Anterior cingulate cortex (tissue), 58 donors: ENCODE measurements at regions not wholly inside any gene's neighbourhood (a gene's known extent, or its start where the extent isn't known, plus 50 kb on each side); places are given as distances from the start of the nearest gene placed in this dataset.

Experiments
- DNase-seq, 58 donors: peaks; one replicate each; lab custom pipeline; 2025; lab: John Stamatoyannopoulos, UW

DNA sequence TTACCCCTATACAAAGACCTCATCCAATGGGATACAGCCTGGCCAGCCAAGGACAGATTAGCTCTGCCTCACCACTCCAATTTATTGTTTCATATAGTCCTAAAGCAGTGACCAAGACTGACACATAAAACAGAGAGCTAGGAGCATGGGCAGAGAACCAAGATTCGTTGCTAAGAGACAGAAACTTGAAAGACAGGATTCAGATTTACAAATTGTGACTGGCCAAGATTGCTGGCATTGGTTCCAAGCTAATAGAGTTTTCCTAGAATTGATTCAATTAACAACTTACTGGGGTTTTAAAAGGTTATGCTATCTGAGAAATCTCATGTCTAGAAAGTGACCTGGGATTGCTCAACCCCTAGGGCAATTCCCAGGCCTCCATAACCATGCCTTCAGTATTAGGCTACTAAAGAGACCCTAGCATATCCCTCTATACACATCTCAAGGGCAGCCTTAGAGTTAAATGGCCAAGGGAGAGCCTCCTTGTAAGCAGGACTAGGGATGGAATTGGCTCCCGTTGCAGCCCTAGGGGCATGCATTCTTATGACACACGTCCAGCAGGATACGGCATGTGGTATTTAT, 75.6 kb downstream of the ICOS start:
- peak in 18 of 58 donors; percentile 5 to 52 (median 30) for DNase-seq

DNA sequence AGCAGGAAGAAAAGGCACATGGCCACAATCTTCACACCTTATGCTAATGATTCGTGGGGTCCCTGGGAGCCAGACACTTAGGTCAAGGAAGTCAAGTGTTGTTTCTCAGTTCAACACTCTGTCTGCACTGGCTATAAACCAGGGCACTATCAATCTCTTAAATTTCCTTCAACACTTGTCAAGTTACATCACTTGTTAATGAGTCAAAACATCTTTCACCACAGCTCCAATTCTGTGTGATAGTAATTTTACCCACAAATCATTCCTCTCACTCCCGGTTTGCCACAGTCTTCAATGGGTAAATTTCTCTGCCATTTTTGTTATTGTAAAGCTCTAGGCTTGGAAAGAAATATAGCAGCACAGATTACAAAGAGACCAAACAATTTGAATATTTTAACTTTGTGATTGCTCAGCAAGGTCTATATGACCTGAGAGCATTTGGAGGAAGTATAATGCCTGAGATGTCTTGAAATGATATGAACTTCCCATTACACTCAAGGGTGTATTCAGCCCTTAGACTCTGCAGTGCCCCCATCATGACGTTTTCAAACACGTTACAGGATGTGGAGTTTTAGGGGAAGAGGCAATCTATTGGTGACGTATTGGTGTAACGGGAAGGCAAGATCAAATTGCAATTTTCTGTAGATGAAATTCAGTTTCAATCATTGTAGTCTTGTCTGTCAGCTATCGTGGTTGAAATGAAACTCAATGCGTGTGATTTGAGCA, 78.7 kb downstream of the ICOS start:
- no peak for DNase-seq

DNA sequence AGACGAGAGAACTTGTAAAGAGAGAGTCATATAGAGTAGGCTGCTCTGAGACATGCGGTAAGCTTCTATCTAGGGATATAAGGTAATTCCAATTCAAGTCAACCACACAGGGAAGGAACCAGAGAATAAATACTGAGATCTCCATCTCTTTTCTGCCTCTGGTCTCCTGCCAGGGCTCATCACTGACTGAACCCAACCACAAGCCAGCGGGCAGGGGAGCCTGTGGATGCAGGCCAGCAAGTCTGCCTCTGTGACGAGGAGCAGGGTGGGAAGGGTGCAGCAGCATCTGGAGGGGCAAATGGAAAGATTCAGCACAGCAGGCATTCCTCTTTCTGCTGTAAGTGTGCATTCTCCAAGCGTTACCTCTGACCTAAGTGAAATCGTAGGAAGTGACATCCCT, 82.2 kb downstream of the ICOS start:
- DNase-seq: no peak

DNA sequence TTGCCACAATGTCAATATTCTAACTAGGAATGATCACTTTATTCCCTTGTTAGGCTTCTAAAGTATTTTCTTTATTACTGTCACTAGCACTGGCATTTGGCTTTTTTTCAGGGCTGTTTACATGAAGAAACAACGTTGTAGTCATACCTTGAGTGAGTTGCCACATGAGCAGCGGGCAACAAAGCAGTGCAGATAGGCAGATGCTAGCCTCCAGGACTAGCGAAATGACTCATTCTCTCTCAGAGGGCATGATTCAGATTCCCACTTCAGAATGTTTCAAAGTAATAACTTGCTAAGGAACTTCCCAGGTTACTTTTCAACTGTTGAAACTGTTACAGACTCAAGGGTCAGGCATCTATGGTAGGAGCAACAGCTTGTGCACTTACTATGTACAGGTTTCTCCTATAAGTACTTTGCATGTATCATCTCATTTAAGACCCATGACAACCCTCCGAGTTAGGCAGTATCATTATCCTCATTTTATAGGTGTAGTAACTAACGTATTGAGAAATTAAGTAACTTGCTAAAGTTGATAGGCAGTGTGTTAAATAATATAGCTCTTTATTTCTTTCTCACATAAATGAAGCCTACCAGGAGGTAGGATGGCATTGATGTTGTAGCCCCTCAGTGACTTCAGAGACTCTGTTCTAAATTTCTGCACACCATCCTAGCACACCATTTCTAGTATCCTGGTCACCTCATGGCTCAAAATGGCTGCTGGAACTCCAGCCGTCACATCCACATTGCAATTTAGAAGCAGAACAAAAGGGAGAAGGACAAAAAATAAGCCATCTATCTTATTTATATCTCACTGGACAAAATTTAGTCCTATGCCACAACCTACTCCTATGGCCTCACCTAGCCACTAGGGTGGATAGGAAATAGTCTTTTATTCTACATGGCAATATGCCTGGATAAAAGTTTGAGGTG, 83.3 kb downstream of the ICOS start:
- DNase-seq: no peak

DNA sequence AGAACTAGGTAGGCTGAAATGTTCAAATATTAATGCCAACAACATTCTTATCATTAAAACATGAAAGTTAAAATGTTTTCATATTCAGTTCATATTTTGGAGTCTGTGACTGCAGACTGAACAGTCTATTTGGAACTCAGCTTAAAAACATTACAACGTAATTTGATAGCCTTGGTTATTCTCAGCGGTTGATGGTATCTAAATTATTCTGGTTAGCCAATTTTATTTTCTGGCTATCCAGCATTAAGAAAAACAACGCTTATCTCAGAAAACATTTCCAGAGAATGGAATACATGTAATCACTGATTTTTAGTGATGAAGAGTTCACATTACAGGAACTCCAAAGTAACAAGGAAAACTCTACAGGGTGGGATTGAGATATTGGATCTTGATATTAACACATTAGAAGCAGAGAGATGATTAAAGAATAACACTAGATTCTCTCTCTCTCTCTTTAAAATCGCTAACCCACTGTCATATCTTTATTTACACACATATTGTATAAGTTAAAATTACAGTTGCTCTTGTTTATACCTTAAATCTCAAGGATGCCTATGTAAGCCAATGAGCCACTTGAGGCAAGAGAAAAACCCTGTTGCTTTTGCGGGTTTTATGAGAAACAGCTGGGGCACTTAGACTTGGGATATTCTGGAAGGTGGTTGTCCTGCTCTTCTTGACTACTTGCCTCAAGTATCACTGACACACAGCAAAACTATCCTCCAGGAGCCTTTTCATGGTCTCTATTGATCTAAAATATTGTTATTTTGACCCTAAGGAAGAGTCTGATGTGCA, 84.9 kb downstream of the ICOS start:
- no peak for DNase-seq

DNA sequence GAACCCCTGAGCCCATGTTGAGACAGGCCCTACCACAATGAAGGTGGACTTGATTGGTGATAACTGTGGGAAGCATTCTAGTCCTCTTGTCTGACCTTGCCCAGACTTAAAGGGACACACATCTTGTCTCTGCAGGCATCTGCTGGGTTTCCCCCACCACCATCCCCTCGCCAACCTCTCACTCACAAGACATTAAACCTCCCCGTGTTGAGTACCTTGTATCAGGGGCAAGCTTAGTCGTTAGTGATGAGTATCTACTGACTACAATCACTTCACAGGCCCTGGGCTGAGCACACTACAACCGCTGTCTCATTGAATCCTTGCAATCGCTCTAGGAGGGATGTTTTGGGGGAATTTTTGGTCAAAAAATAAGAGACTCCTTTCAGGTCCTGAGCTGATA, 86.0 kb downstream of the ICOS start:
- DNase-seq: no peak

DNA sequence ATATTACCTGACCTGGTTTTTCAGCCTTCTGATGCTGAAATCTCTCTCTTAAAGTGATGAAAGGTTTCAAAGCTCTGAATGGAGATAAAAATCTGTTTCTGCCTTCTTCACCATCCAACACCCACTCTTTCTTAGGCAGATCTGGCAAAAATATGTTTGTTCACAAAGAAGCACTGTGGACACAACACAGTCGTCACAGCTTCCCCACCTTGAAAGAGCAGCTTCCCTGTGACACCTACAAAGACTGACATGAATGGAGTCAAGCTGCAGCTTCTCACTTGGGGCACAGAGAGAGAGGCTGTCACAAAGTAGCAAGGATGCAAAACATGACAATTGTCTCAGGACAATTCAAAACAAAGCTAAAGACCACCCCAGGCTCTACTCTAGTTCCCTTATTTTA, 86.5 kb downstream of the ICOS start:
- DNase-seq: no peak

DNA sequence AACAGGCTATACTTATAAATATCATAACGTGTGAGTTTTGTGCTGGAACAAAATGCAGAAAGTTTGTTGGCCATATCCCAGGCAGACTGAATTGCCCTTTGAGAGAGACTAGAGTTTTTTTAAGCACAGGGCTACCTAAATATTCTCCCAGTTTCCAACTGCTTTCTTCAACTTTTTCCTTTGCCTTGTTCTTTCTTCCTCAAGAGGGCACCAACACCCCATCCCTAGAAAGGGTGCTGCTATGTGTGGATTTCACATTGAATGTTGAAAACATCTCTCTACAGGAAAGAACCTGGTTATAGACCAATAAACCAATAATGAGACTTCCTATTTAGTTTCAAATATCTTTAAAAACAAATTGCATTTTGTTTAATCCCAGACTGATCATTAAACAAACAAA, 87.9 kb downstream of the ICOS start:
- DNase-seq: peak in 8 of 58 donors; percentile 0 to 53 (median 6)

DNA sequence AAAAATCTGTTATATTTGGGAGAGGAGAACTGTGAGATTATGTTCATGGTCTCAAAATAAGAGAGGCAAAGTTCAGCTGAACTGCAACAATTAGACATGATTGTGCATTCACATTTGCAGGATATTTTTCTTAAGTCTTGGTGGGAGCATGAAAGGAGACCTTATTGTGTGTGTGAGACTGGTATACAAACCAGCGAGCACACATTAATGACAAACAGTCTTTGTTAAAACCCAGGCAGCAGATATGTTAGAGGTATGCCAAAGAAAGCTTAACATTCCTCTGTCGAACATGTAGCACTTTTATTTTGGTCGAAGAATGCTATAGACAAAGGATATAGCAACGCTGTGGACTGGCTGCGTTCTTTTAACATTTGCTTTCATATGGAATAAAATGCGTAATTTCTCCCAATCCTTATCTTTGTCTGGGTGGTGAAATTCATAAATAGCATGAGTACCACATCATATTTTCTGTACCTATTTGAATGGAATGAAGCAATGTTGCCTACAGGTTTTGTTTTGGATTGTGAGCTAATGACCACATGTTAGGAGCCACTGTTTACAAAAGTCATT, 88.4 kb downstream of the ICOS start:
- no peak for DNase-seq

DNA sequence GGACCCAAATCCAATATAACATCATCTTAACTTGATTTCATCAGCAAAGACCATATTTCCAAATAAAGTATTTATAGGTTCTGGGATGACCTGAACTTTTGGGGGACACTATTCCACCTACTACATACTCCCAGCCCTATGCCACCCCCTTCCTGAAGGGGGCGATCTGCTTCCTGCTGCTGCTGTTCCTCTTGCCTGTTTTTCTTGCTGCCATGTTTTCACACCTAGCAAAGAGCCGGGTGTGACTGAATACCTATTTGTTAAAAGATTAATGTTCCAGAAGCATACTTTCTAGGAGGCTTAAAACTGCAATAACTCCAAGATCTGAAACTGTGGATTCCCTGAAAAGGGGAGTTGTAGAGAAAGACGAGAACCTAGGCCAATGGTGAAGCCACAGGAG, 89.7 kb downstream of the ICOS start:
- no peak for DNase-seq

DNA sequence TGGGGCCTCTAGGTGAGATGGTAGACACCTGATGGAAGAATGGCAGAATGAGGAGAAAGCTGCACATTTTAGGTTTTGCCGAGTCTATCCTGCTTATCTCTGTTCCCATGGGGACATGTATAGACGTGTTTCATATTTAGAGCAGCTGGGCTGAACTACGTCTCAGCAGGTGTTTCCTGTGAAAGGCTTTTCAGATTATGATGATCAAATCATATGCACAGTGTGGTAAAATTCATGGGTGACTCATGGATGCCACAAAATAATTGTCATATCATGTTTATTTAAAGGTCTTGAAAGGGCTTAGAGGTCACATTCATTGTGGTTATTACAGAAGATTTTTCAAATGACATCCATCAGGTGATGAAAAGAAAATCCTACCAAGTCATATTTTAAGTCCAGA, 90.5 kb downstream of the ICOS start:
- no peak for DNase-seq

DNA sequence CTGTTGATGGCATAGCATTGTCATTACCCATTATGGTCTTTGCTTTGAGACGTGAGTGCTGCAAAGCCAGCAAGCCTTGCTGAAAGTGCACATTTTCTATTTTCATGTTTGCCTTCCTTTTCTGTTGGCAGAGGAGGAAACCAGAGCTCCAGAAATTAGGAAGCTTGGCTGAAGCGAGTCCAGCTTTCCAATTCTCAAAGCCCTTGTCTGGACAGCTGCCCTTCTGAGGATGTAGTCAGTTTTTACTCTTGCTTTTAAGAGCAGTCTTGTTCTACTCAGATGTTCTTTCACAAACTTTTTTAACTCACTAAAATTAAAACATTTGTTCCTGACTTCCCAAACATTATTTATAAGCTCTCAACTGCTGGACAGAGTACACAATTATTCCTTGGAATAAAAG, 93.8 kb downstream of the ICOS start:
- DNase-seq: peak in 3 of 58 donors; percentile 0 to 8 (median 8)

DNA sequence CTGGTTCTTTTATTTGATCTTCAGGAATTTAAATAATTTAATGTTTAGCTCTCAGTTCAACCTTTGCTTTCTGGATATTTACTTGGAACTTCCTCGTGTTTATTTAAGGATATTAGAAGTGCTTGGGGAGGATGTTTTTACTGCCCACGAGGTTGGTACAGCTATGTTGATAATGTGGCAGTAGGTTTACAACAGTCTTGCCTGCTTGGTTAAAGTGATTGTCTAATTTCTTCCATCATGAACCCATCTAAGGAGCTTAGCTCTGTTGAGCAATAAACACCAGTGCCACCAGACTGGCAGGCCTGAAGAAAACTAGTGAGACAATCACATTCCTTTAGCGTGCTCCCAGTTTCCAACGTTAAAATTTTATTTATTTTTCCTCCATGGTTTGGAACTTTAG, 94.5 kb downstream of the ICOS start:
- no peak for DNase-seq

DNA sequence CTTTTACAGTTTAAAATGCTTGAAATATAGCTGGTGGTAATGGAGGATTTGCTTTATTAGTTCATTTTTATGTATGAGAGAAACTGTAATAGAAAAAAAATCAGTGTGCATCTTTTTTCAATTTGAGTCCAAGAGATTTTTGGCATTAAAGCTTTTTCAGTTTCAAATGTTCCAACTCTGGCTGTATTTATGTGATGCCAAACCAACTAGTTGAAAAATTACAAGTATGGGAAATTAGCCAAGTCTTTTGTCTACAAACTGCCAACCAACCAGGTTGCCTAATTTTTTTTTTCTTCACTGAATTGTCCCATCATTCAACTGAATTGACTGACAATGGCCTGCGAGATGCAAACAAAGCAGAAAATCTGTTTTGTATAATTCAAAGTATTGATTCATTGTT, 95.7 kb downstream of the ICOS start:
- no peak for DNase-seq

DNA sequence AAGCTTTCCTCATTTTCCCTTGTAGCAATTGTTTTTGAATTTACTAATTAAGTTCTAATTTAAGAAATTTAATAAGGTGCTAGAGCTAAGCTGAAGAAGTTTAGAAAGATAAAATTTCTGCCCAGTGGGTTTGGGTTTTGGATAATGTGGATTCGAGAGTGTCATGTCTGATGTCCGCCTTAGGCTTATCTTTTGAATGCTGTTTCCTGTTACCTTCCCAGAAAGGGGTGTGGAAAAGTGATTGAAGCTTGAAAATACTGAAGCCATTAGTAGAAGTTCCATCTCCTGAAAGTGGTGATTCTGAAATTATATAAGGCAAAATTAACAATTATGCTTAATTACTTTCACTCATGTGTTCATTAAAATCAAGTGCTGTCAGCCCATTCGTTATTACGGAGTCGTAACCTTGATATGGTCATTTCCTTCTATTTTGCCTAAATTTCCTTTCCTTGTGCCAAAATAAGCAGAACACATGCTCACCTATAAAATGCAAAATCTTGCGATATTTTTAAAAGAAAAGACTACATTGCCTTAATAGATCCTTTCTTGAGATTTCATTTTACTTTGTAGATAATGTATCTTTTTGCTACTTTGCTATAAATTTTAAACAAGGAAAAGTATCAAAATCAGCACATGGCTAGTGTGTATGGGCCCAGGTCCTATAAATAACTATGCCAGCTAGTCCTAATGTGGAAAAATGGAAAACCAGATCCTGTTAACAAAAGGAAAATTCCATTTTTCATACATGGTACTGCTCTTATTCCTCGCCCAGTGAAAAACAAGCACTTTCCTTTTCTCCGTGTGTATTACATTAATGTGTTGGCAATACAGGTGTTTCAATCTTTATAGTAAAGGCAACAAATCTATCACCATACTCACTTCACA, 97.3 kb downstream of the ICOS start:
- DNase-seq: no peak

DNA sequence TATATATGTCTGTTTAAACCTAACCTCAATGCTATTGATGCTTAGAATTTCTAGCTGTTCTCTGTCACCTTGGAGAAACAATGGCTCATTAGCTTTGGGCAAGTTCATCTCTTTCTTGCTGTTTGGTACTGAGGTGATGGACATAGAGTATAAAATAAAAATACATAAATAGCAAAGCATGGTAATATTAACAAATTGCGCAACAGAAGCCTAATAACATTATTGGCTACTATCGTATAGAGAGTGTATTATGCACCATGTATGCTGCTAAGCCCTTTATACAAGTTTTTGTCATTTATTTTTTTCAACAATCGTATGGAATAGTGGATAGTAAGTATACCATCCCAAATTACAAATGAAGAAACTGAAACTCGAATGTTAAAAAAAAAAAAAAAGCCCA, 100.1 kb downstream of the ICOS start:
- DNase-seq: no peak

DNA sequence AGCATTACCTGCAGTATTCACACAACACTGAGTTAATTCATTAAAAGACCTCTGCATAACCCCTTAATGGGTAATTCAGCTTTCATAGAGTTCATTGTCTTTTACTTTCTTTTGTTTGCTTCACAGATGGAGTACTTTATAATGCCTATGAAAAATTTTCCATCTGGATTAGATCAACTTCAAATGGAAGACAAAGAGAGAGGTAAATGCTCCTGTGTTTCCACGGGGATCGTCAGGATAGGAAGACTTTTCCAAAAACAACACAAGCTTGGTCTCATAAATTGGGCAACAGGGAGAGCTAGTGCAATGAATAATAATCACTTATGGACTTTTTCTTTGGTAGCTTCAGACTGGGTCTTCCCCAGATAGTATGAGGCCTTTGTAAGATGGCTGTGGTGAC, 100.7 kb downstream of the ICOS start:
- no peak for DNase-seq

DNA sequence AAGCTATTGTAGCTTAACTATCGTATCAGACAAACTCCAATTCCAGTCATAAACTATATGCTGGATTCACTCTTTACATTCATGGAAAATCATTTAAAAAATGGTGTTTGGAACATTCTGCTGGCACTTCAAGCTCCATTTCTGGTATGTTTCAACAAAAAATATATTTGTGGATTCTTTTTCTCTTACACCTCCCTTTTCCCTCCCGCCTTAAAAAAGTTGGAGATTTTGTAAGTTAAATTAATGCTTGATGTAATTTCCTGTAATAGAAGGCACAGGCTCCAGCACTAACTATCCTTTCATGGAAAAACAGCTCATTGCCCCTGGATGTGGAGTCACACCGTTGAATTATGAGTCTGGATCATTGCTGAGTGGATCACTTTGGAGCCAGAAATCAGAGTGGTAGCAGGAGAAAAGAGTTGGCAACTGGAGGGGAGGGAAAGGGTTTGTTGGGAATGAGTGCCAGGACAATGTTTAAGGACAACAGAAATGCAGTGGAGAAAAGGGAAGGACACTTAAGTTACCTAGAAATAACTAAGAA, 102.8 kb downstream of the ICOS start:
- no peak for DNase-seq

DNA sequence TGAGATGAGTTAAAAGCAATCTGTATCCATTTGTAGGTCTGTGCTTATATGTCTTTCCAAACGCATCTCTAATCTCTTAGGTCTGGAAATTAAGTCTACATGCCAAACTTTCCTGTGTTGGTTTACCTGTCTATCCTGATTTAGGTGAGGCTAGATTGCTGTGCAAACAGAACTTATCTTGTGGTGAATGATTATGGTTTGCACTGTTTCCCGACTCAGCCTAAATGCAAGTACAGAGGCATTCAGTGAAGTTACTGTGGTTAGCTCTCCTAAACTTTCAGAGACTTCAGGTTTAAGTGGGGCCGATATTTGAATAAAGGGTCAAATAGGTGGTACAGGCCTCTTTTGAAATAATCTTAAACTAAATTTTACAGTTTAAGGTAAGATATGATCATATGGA, 103.5 kb downstream of the ICOS start:
- no peak for DNase-seq
